Liver (tissue), 8 donors: ENCODE measurements at regions not wholly inside any gene's neighbourhood (a gene's known extent, or its start where the extent isn't known, plus 50 kb on each side); places are given as distances from the start of the nearest gene placed in this dataset.

ENCODE experiments used
- DNase-seq: peaks from one replicate; pipeline ENCODE4 v3.0.0-alpha.2; 2017; ENCODE audit warnings: low spot score
- H3K27ac ChIP-seq, 2 donors: one replicate each; pipeline ENCODE4 v1.7.0; 2013; ENCODE audit warnings: inconsistent platforms in 2 of 2, low read length in 2 of 2, control low read depth in 1 of 2, low read depth in 1 of 2, mild to moderate bottlenecking in 1 of 2
- H3K27me3 ChIP-seq, 4 donors: one replicate each; pipeline versions ENCODE4 v1.6.1 to v1.7.0; 2013; ENCODE audit warnings: low read length in 3 of 4, inconsistent platforms in 1 of 4, mild to moderate bottlenecking in 1 of 4, moderate library complexity in 1 of 4; ENCODE audit not compliant: control insufficient read depth in 4 of 4, insufficient read depth in 4 of 4
- H3K36me3 ChIP-seq, 4 donors: one replicate each; pipeline versions ENCODE4 v1.6.1 to v1.7.0; 2013; ENCODE audit warnings: low read length in 3 of 4, mild to moderate bottlenecking in 3 of 4, low read depth in 1 of 4, moderate library complexity in 1 of 4; ENCODE audit not compliant: control insufficient read depth in 4 of 4, insufficient read depth in 3 of 4
- H3K4me1 ChIP-seq, 4 donors: one replicate each; pipeline versions ENCODE4 v1.6.1 to v1.7.0; 2013; ENCODE audit warnings: low read length in 3 of 4, mild to moderate bottlenecking in 3 of 4, moderate library complexity in 1 of 4; ENCODE audit not compliant: control insufficient read depth in 4 of 4, insufficient read depth in 4 of 4
- H3K4me3 ChIP-seq, 3 donors: one replicate each; pipeline versions ENCODE4 v1.6.1 to v1.7.0; 2013; ENCODE audit warnings: low read length in 3 of 3, control low read depth in 1 of 3, low read depth in 1 of 3, mild to moderate bottlenecking in 1 of 3
- H3K9ac ChIP-seq, 2 donors: one replicate each; pipeline ENCODE4 v1.7.0; 2013; ENCODE audit warnings: low read length in 2 of 2, mild to moderate bottlenecking in 2 of 2, moderate library complexity in 2 of 2, control low read depth in 1 of 2, low read depth in 1 of 2
- H3K9me3 ChIP-seq, 4 donors: one replicate each; pipeline versions ENCODE4 v1.6.1 to v1.7.0; 2013; ENCODE audit warnings: low read length in 3 of 4; ENCODE audit not compliant: control insufficient read depth in 4 of 4
- CTCF ChIP-seq: fragments of 150-350 bp; IDR thresholded peaks from 2 replicates; pipeline ENCODE4 v1.5.1; 2017; ENCODE audit warnings: improper control_type of control experiment, low read depth, low read length; ENCODE audit not compliant: missing input control
- EGR1 ChIP-seq, 2 donors: IDR thresholded peaks; 2 replicates each; pipeline ENCODE4 v1.6.1; 2016 to 2018; ENCODE audit warnings: antibody characterized with exemption in 2 of 2, low read depth in 2 of 2
- FOXA1 ChIP-seq: IDR thresholded peaks from 2 replicates; pipeline ENCODE4 v1.6.1; 2016; ENCODE audit warnings: antibody characterized with exemption
- FOXA2 ChIP-seq: IDR thresholded peaks from 2 replicates; pipeline ENCODE4 v1.6.1; 2016; ENCODE audit warnings: antibody characterized with exemption
- GABPA ChIP-seq, 2 donors: IDR thresholded peaks in 1 of 2; conservative IDR thresholded peaks in 1 of 2; 2 replicates each; pipeline ENCODE4 v1.6.1; 2016; ENCODE audit warnings: antibody characterized with exemption in 2 of 2, mild to moderate bottlenecking in 1 of 2, moderate library complexity in 1 of 2
- HNF4A ChIP-seq, 2 donors: conservative IDR thresholded peaks; 2 replicates each; pipeline ENCODE4 v1.6.1; 2016; ENCODE audit warnings: antibody characterized with exemption in 2 of 2, mild to moderate bottlenecking in 2 of 2
- HNF4G ChIP-seq: IDR thresholded peaks from 2 replicates; pipeline ENCODE4 v1.6.1; 2016; ENCODE audit warnings: antibody characterized with exemption
- JUND ChIP-seq, 2 donors: IDR thresholded peaks; 2 replicates each; pipeline ENCODE4 v1.6.1; 2016; ENCODE audit warnings: antibody characterized with exemption in 2 of 2
- MAX ChIP-seq: IDR thresholded peaks from 2 replicates; pipeline ENCODE4 v1.6.1; 2016; ENCODE audit warnings: antibody characterized with exemption
- NR2F2 ChIP-seq: IDR thresholded peaks from 2 replicates; pipeline ENCODE4 v1.6.1; 2016; ENCODE audit warnings: antibody characterized with exemption
- RAD21 ChIP-seq, 2 donors: IDR thresholded peaks; 2 replicates each; pipeline ENCODE4 v1.6.1; 2016; ENCODE audit warnings: antibody characterized with exemption in 2 of 2, mild to moderate bottlenecking in 2 of 2
- REST ChIP-seq: IDR thresholded peaks from 2 replicates; pipeline ENCODE4 v1.6.1; 2016; ENCODE audit warnings: antibody characterized with exemption, mild to moderate bottlenecking
- RXRA ChIP-seq, 2 donors: IDR thresholded peaks; 2 replicates each; pipeline ENCODE4 v1.6.1; 2017 to 2018; ENCODE audit warnings: antibody characterized with exemption in 2 of 2, mild to moderate bottlenecking in 1 of 2
- SP1 ChIP-seq: IDR thresholded peaks from 2 replicates; pipeline ENCODE4 v1.6.1; 2018; ENCODE audit warnings: antibody characterized with exemption, mild to moderate bottlenecking
- TAF1 ChIP-seq: conservative IDR thresholded peaks from 2 replicates; pipeline ENCODE4 v1.6.1; 2016; ENCODE audit warnings: antibody characterized with exemption, mild to moderate bottlenecking
- YY1 ChIP-seq: IDR thresholded peaks from 2 replicates; pipeline ENCODE4 v1.6.1; 2016; ENCODE audit warnings: antibody characterized with exemption, mild to moderate bottlenecking
- ZBTB33 ChIP-seq: IDR thresholded peaks from 2 replicates; pipeline ENCODE4 v1.6.1; 2016; ENCODE audit warnings: antibody characterized with exemption
- WGBS: extraction: QIAGEN DNeasy Blood & Tissue Kit; methylation state at CpG from one replicate; pipeline ENCODE4 v1.1.7; 2013; 5-methylcytosine and 5-hydroxymethylcytosine counted together
- donor health status: healthy.
- donor health status: healthy.
- donor health status: healthy.
- donor health status: healthy.
- donor health status: healthy.

GRCh38 chr9:87337335-87338087 lies 160.2 kb upstream of the DAPK1 start:
- Histone ChIP-seq H3K9me3 (no peaks in the 10 kb centered on the region), H3K9ac (peak overlapping the region; percentile 13 to 79), H3K27ac (peak overlapping the region; percentile 16 to 59), H3K36me3 (no peaks in the 10 kb centered on the region), H3K4me3 (peak overlapping the region; percentile 55 to 75 (median 59)), H3K27me3 (no peaks in the 10 kb centered on the region), H3K4me1 (peaks cover 0 to 13% (median 8%) of the 10 kb centered on the region in 4 donors)
- TF ChIP-seq RXRA (IDR thresholded peaks at IDR 0.05) (peak in 1 of 2 donors; percentile 22), HNF4A (conservative IDR thresholded peaks at IDR 0.05) (peak in 1 of 2 donors; percentile 21), GABPA (IDR thresholded peaks at IDR 0.05 in 1 of 2, conservative IDR thresholded peaks at IDR 0.05 in 1 of 2) (no peak), SP1 (peak; percentile 8), FOXA2 (peak; percentile 10)
- 25% methylated on average over 14 of the region's 14 CpGs for WGBS
- DNase-seq: no peak

- TF ChIP-seq FOXA1 (no peak), RAD21 (IDR thresholded peaks at IDR 0.05) (no peak), MAX (no peak), HNF4G (no peak), RXRA (IDR thresholded peaks at IDR 0.05) (no peak), CTCF (no peak), TAF1 (no peak), REST (no peak), FOXA2 (no peak), YY1 (no peak), GABPA (IDR thresholded peaks at IDR 0.05 in 1 of 2, conservative IDR thresholded peaks at IDR 0.05 in 1 of 2) (no peak), ZBTB33 (no peak), NR2F2 (no peak), JUND (IDR thresholded peaks at IDR 0.05) (no peak), HNF4A (conservative IDR thresholded peaks at IDR 0.05) (no peak), EGR1 (IDR thresholded peaks at IDR 0.05; ENCODE audit: low read depth in 2 of 2) (no peak)
- Histone ChIP-seq H3K27me3 (no peaks in the 10 kb centered on the region), H3K4me1 (peaks cover 0 to 14% (median 10%) of the 10 kb centered on the region in 4 donors), H3K36me3 (no peaks in the 10 kb centered on the region), H3K27ac (no peak overlapping the region), H3K9me3 (no peaks in the 10 kb centered on the region), H3K9ac (no peak overlapping the region), H3K4me3 (no peak overlapping the region)
- no peak for DNase-seq
- WGBS: 86% methylated on average over 13 of the region's 13 CpGs
Measured at GRCh38 chr9:87338088-87338989, 159.3 kb upstream of the DAPK1 start.
